H1 (cell line): ENCODE measurements at regions not wholly inside any gene's neighbourhood (a gene's known extent, or its start where the extent isn't known, plus 50 kb on each side); places are given as distances from the start of the nearest gene placed in this dataset.

Experiments used
- CTCF ChIA-PET: fragments of 300-600 bp; sonication (Branson Sonifier 250); formaldehyde crosslinking; loops from one replicate; lab custom pipeline; 2021; ENCODE audit not compliant: partially characterized antibody; lab: Charles Lee
- POLR2A ChIA-PET: fragments of 300-600 bp; sonication (Branson Sonifier 250); formaldehyde crosslinking; loops from one replicate; lab custom pipeline; 2021; ENCODE audit warnings: inconsistent platforms; ENCODE audit not compliant: partially characterized antibody; lab: Charles Lee
- DNase-seq, 2 experiments: peaks; one replicate each; pipeline versions ENCODE4 v3.0.0 to v3.0.0-alpha.2; 2010 to 2022; ENCODE audit warnings: low spot score in 2 of 2, low read depth in 1 of 2, mixed read lengths in 1 of 2
- FAIRE-seq: peaks from 2 replicates; lab custom pipeline; 2011; peaks lifted over from hg19 to GRCh38; lab: Jason Lieb, UNC
- H2AFZ ChIP-seq: 2 replicates; pipeline ENCODE4 v1.8.1; 2012; ENCODE audit warnings: low read length, inconsistent platforms
- H2AK5ac ChIP-seq: 2 replicates; pipeline ENCODE4 v1.6.1; 2013; ENCODE audit warnings: low read depth, low read length
- H2BK120ac ChIP-seq: replicated peaks from 2 replicates; pipeline ENCODE3; 2013; ENCODE audit warnings: low read depth, low read length, inconsistent platforms
- H2BK12ac ChIP-seq: 2 replicates; pipeline ENCODE4 v1.6.1; 2013; ENCODE audit warnings: low read depth, low read length
- H2BK15ac ChIP-seq: 2 replicates; pipeline ENCODE4 v1.6.1; 2013; ENCODE audit warnings: low read length
- H2BK20ac ChIP-seq: 2 replicates; pipeline ENCODE4 v1.6.1; 2013; ENCODE audit warnings: low read length
- H2BK5ac ChIP-seq: 2 replicates; pipeline ENCODE4 v1.6.1; 2013; ENCODE audit warnings: low read depth, low read length
- H3K14ac ChIP-seq: 2 replicates; pipeline ENCODE4 v1.6.1; 2013; ENCODE audit warnings: inconsistent platforms; ENCODE audit not compliant: insufficient read length
- H3K18ac ChIP-seq: 2 replicates; pipeline ENCODE4 v1.6.1; 2013; ENCODE audit warnings: low read length; ENCODE audit errors: extremely low read depth
- H3K23ac ChIP-seq: 2 replicates; pipeline ENCODE4 v1.6.1; 2013; ENCODE audit warnings: inconsistent platforms; ENCODE audit not compliant: insufficient read length
- H3K23me2 ChIP-seq: 2 replicates; pipeline ENCODE4 v1.6.1; 2013; ENCODE audit warnings: low read depth, low read length
- H3K27ac ChIP-seq: 2 replicates; pipeline ENCODE4 v1.6.1; 2011; ENCODE audit warnings: low read depth, low read length, inconsistent platforms
- H3K27me3 ChIP-seq, 4 experiments: replicated peaks in 1 of 4; 1 replicate in 1 of 4; 2 replicates in 3 of 4; pipeline versions ENCODE4 v1.6.1 to v1.8.1; 2011 to 2013; ENCODE audit warnings: low read length in 3 of 4, mild to moderate bottlenecking in 3 of 4, inconsistent platforms in 2 of 4, mixed read lengths in 2 of 4, moderate library complexity in 1 of 4; ENCODE audit not compliant: control insufficient read depth in 3 of 4, insufficient read depth in 3 of 4; ENCODE audit errors: extremely low read depth in 1 of 4
- H3K36me3 ChIP-seq, 4 experiments: 2 replicates each; pipeline versions ENCODE4 v1.6.1 to v1.8.1; 2011 to 2013; ENCODE audit warnings: mild to moderate bottlenecking in 4 of 4, low read length in 3 of 4, moderate library complexity in 2 of 4, control low read depth in 1 of 4, inconsistent platforms in 1 of 4; ENCODE audit not compliant: insufficient read depth in 4 of 4, control insufficient read depth in 2 of 4
- H3K4ac ChIP-seq: replicated peaks from 2 replicates; pipeline ENCODE3; 2013; ENCODE audit warnings: low read length, low read depth, mixed read lengths, inconsistent platforms; ENCODE audit not compliant: insufficient read length
- H3K4me1 ChIP-seq, 4 experiments: replicated peaks in 1 of 4; 1 replicate in 1 of 4; 2 replicates in 3 of 4; pipeline versions ENCODE4 v1.6.1 to v1.8.1; 2011 to 2013; ENCODE audit warnings: low read length in 3 of 4, inconsistent platforms in 2 of 4, mixed read lengths in 1 of 4; ENCODE audit not compliant: insufficient read depth in 4 of 4, control insufficient read depth in 3 of 4
- H3K4me2 ChIP-seq, 2 experiments: 2 replicates each; pipeline versions ENCODE4 v1.6.1 to v1.8.1; 2011 to 2013; ENCODE audit warnings: low read depth in 2 of 2, low read length in 2 of 2, control low read depth in 1 of 2, inconsistent platforms in 1 of 2, mild to moderate bottlenecking in 1 of 2; ENCODE audit not compliant: insufficient read depth in 1 of 2
- H3K4me3 ChIP-seq, 4 experiments: fragments of 200-600, 300-600 bp in 1 of 4; sonication (generic), shearing (Covaris generic), sonication (Bioruptor Twin) in 1 of 4; 2 replicates each; pipeline versions ENCODE4 v1.5.1 to v1.8.1; 2011 to 2016; ENCODE audit warnings: low read length in 4 of 4, low read depth in 3 of 4, control low read depth in 2 of 4, inconsistent platforms in 2 of 4, mild to moderate bottlenecking in 2 of 4, mixed read lengths in 1 of 4, moderate library complexity in 1 of 4; ENCODE audit not compliant: insufficient read depth in 2 of 4; ENCODE audit errors: extremely low read depth in 1 of 4
- H3K56ac ChIP-seq: replicated peaks from 2 replicates; pipeline ENCODE3; 2013; ENCODE audit warnings: low read depth, mild to moderate bottlenecking, mixed read lengths, low read length, inconsistent platforms; ENCODE audit not compliant: insufficient read length
- H3K79me1 ChIP-seq: 2 replicates; pipeline ENCODE4 v1.6.1; 2013; ENCODE audit warnings: low read depth, low read length, control low read depth
- H3K79me2 ChIP-seq, 2 experiments: 2 replicates each; pipeline versions ENCODE4 v1.6.1 to v1.8.1; 2012 to 2013; ENCODE audit warnings: low read length in 2 of 2, mild to moderate bottlenecking in 2 of 2, inconsistent platforms in 1 of 2; ENCODE audit not compliant: insufficient read depth in 2 of 2, control insufficient read depth in 1 of 2
- H3K9ac ChIP-seq, 4 experiments: replicated peaks in 1 of 4; 1 replicate in 1 of 4; 2 replicates in 3 of 4; pipeline versions ENCODE4 v1.6.1 to v1.8.1; 2011 to 2013; ENCODE audit warnings: low read depth in 3 of 4, low read length in 3 of 4, control low read depth in 2 of 4, mild to moderate bottlenecking in 2 of 4, moderate library complexity in 2 of 4, inconsistent platforms in 1 of 4; ENCODE audit errors: extremely low read depth in 1 of 4
- H3K9me3 ChIP-seq, 2 experiments: 2 replicates each; pipeline versions ENCODE4 v1.6.1 to v1.8.1; 2012 to 2013; ENCODE audit warnings: mild to moderate bottlenecking in 2 of 2, moderate library complexity in 2 of 2, control low read depth in 1 of 2, inconsistent platforms in 1 of 2, low read depth in 1 of 2, low read length in 1 of 2, mixed read lengths in 1 of 2; ENCODE audit not compliant: insufficient read depth in 2 of 2
- H4K20me1 ChIP-seq, 2 experiments: replicated peaks in 1 of 2; 2 replicates each; pipeline versions ENCODE3 to v1.8.1; 2011 to 2013; ENCODE audit warnings: inconsistent platforms in 2 of 2, low read length in 2 of 2, mild to moderate bottlenecking in 1 of 2; ENCODE audit not compliant: insufficient read depth in 2 of 2, control insufficient read depth in 1 of 2
- H4K5ac ChIP-seq: 2 replicates; pipeline ENCODE4 v1.6.1; 2013; ENCODE audit warnings: low read length, low read depth, mixed read lengths, inconsistent platforms; ENCODE audit not compliant: insufficient read length
- H4K8ac ChIP-seq: 2 replicates; pipeline ENCODE4 v1.8.0; 2013; ENCODE audit warnings: mild to moderate bottlenecking, moderate library complexity, low read length, inconsistent platforms; ENCODE audit not compliant: insufficient read depth; ENCODE audit errors: extremely low read depth
- H4K91ac ChIP-seq: replicated peaks from 2 replicates; pipeline ENCODE3; 2013; ENCODE audit warnings: low read length, mixed read lengths, inconsistent platforms; ENCODE audit not compliant: insufficient read length
- KDM1A ChIP-seq: fragments of 200-600, 300-600 bp; sonication (generic); IDR thresholded peaks from 2 replicates; pipeline ENCODE4 v1.7.1; 2016; ENCODE audit warnings: mild to moderate bottlenecking, low read length, borderline replicate concordance
- PHF8 ChIP-seq: fragments of 200-600 bp; sonication (generic); conservative IDR thresholded peaks from 2 replicates; pipeline ENCODE4 v1.7.1; 2012; ENCODE audit warnings: low read depth, mild to moderate bottlenecking, inconsistent platforms, low read length, moderate library complexity
- WGBS, 2 experiments: shearing (Covaris generic) in 1 of 2; methylation state at CpG; one replicate each; pipeline versions ENCODE4 v1.1.6 to v1.1.7; 2013 to 2015; ENCODE audit warnings: low lambda C conversion rate in 2 of 2, mixed read lengths in 2 of 2, inconsistent platforms in 1 of 2, low coverage in 1 of 2, missing lambda C conversion rate in 1 of 2; ENCODE audit not compliant: insufficient replicate concordance in 2 of 2, insufficient coverage in 1 of 2, insufficient read length in 1 of 2; ENCODE audit errors: extremely low coverage in 1 of 2, missing lambda C conversion rate in 1 of 2; 5-methylcytosine and 5-hydroxymethylcytosine counted together

DNA sequence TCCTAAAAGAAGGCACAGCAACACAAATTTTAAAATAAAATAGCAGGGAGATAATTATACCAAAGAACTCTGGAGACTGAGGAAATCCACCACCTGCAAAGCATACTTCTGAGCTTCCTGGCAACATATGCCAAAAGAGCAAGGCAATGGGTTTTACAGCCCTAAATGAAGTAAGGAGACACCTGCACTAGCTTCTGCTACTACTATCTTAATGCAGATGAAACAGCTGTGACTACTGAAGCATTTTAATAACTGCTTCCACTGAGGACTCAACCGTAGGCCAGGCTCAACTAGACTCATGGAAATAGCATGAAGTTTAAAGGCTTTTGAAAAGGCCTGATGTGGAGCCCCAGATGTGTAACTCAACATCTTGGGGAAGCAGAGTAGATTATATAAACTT, 820.1 kb upstream of the AMELY start:
- Histone ChIP-seq H3K9me3 (no peaks in the 10 kb centered on the region), H3K4me3 (no peak overlapping the region), H2BK120ac (no peak overlapping the region), H3K9ac (no peak overlapping the region), H3K27me3 (no peaks in the 10 kb centered on the region), H4K91ac (no peak overlapping the region), H2BK5ac (no peak overlapping the region), H2AK5ac (no peak overlapping the region), H3K79me1 (no peaks in the 10 kb centered on the region), H4K20me1 (no peaks in the 10 kb centered on the region), H2BK15ac (no peak overlapping the region), H3K23ac (no peak overlapping the region), H3K18ac (no peak overlapping the region), H3K23me2 (no peaks in the 10 kb centered on the region), H4K8ac (no peak overlapping the region), H4K5ac (no peak overlapping the region), H2AFZ (no peak overlapping the region), H3K27ac (no peak overlapping the region), H3K36me3 (no peaks in the 10 kb centered on the region), H3K4me2 (no peak overlapping the region), H3K4me1 (no peaks in the 10 kb centered on the region), H3K56ac (no peak overlapping the region), H3K4ac (no peak overlapping the region), H3K79me2 (no peaks in the 10 kb centered on the region), H3K14ac (no peak overlapping the region), H2BK12ac (no peak overlapping the region), H2BK20ac (no peak overlapping the region)
- ChIA-PET POLR2A (interaction anchor here (0.7 kb wide), 1 partner anchor 10 kb away, joined by 3 read pairs; no protein-coding TSS in a partner anchor), CTCF (no interaction called here)
- DNase-seq, result no peak
- no peak for FAIRE-seq
- WGBS, 2 experiments, result 90% methylated on average over 1 of the region's 1 CpG; no CpG with 5 or more reads in 1 of the 2 experiments
- TF ChIP-seq PHF8 (no peak), KDM1A (no peak)
